ENCODE measurements at regions not wholly inside any gene's neighbourhood (a gene's known extent, or its start where the extent isn't known, plus 50 kb on each side); places are given as distances from the start of the nearest gene placed in this dataset.

DNA sequence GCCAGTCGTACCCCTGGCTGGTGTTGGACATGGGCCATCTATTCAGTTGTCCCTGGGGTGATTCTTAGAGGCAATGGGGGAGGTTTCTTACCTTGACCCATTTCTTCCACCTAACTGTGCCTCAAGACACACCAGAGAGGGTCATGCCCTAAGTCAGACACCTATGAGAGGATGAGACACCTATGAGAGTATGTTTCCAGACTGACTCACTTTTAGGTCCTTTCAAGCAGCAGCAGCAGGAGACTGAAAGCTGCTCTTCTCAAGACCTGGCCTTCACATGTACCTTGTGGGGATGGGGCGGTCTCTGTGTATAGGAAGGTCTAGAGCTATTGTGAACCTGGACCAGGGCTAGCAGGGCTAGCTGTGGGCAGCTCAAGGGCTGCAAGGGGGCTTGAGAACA is 130.1 kb downstream of the TENT4A start:
- Histone ChIP-seq H2AFZ (ENCODE audit: low read length) (no peak overlapping the region), H3K4me1 (ENCODE audit: insufficient read depth, low read length) (no peaks in the 10 kb centered on the region), H4K20me1 (ENCODE audit: insufficient read depth, low read length) (no peaks in the 10 kb centered on the region), H3K36me3 (ENCODE audit: insufficient read depth, low read length) (no peaks in the 10 kb centered on the region), H3K9me3 (ENCODE audit: low read depth, low read length) (peaks cover 2% of the 10 kb centered on the region), H3K27me3 (ENCODE audit: insufficient read depth, low read length) (no peaks in the 10 kb centered on the region), H3K4me3 (ENCODE audit: insufficient read depth, low read length) (no peak overlapping the region), H3K79me2 (ENCODE audit: insufficient read depth, low read length) (no peaks in the 10 kb centered on the region), H3K27ac (ENCODE audit: low read depth, low read length) (no peak overlapping the region), H3K4me2 (ENCODE audit: insufficient read depth, low read length) (no peak overlapping the region)
- TF ChIP-seq, protein P1, sequence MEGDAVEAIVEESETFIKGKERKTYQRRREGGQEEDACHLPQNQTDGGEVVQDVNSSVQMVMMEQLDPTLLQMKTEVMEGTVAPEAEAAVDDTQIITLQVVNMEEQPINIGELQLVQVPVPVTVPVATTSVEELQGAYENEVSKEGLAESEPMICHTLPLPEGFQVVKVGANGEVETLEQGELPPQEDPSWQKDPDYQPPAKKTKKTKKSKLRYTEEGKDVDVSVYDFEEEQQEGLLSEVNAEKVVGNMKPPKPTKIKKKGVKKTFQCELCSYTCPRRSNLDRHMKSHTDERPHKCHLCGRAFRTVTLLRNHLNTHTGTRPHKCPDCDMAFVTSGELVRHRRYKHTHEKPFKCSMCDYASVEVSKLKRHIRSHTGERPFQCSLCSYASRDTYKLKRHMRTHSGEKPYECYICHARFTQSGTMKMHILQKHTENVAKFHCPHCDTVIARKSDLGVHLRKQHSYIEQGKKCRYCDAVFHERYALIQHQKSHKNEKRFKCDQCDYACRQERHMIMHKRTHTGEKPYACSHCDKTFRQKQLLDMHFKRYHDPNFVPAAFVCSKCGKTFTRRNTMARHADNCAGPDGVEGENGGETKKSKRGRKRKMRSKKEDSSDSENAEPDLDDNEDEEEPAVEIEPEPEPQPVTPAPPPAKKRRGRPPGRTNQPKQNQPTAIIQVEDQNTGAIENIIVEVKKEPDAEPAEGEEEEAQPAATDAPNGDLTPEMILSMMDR (IDR thresholded peaks at IDR 0.05; ENCODE audit: extremely low read depth, low read depth, low read length), result no peak
- DNase-seq (ENCODE audit: insufficient read length, low spot score, missing footprints), result no peak

DNA sequence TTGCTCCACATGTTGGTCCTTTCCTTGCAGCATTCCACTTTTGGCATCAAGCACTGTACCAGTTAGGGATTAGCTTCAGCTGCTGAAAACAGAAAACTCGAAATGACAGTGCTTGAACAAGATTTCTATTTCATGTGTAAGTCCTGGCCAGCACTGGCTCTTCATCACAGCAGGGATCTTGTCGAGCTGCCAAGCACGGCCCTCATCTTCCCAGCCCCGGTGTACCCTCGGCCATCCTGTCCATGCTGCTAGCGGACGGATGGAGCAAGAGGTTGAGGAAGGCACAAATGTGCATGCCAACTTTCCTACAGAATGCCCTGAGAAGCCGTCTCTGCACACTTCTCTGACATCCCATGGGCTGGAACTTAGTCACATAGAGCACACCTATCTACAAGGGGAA is 130.6 kb downstream of the TENT4A start:
- TF ChIP-seq, protein P1 (IDR thresholded peaks at IDR 0.05; ENCODE audit: extremely low read depth, low read depth, low read length), result no peak
- no peaks in the 10 kb centered on the region for H3K36me3 ChIP-seq (ENCODE audit: insufficient read depth, low read length)
- H3K4me2 ChIP-seq (ENCODE audit: insufficient read depth, low read length), result no peak overlapping the region
- DNase-seq (ENCODE audit: insufficient read length, low spot score, missing footprints), result no peak
- H3K79me2 ChIP-seq (ENCODE audit: insufficient read depth, low read length), result no peaks in the 10 kb centered on the region
- peaks cover 2% of the 10 kb centered on the region for H3K9me3 ChIP-seq (ENCODE audit: low read depth, low read length)
- no peak overlapping the region for H3K4me3 ChIP-seq (ENCODE audit: insufficient read depth, low read length)
- H3K27me3 ChIP-seq (ENCODE audit: insufficient read depth, low read length), result no peaks in the 10 kb centered on the region
- H2AFZ ChIP-seq (ENCODE audit: low read length), result no peak overlapping the region
- H3K4me1 ChIP-seq (ENCODE audit: insufficient read depth, low read length), result no peaks in the 10 kb centered on the region
- no peaks in the 10 kb centered on the region for H4K20me1 ChIP-seq (ENCODE audit: insufficient read depth, low read length)
- no peak overlapping the region for H3K27ac ChIP-seq (ENCODE audit: low read depth, low read length)

DNA sequence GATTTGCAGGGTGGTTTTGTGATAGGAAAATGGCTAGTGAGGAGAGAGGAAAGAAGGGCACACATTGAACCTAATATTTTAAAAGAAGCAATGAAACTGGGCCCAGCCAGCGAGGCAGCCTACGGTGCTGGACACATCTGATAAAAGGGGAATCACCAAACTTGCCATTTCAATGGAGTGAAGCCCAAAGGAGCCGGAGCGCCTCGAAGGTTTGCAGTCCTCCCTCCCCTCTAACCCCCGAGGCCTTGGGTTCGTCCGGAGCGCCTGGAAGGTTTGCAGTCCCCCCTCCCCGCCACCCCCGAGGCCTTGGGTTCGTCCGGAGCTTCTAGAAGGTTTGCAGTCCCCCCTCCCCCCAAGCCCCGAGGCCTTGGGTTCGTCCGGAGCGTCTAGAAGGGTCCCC is 132.6 kb downstream of the TENT4A start:
- no peak for DNase-seq (ENCODE audit: insufficient read length, low spot score, missing footprints)
- H2AFZ ChIP-seq (ENCODE audit: low read length), result no peak overlapping the region
- H3K9me3 ChIP-seq (ENCODE audit: low read depth, low read length), result peaks cover 2% of the 10 kb centered on the region
- no peaks in the 10 kb centered on the region for H3K36me3 ChIP-seq (ENCODE audit: insufficient read depth, low read length)
- no peaks in the 10 kb centered on the region for H4K20me1 ChIP-seq (ENCODE audit: insufficient read depth, low read length)
- H3K4me3 ChIP-seq (ENCODE audit: insufficient read depth, low read length), result no peak overlapping the region
- no peaks in the 10 kb centered on the region for H3K27me3 ChIP-seq (ENCODE audit: insufficient read depth, low read length)
- TF ChIP-seq, protein P1 (IDR thresholded peaks at IDR 0.05; ENCODE audit: extremely low read depth, low read depth, low read length), result no peak
- H3K4me1 ChIP-seq (ENCODE audit: insufficient read depth, low read length), result no peaks in the 10 kb centered on the region
- H3K4me2 ChIP-seq (ENCODE audit: insufficient read depth, low read length), result no peak overlapping the region
- H3K79me2 ChIP-seq (ENCODE audit: insufficient read depth, low read length), result no peaks in the 10 kb centered on the region
- no peak overlapping the region for H3K27ac ChIP-seq (ENCODE audit: low read depth, low read length)

DNA sequence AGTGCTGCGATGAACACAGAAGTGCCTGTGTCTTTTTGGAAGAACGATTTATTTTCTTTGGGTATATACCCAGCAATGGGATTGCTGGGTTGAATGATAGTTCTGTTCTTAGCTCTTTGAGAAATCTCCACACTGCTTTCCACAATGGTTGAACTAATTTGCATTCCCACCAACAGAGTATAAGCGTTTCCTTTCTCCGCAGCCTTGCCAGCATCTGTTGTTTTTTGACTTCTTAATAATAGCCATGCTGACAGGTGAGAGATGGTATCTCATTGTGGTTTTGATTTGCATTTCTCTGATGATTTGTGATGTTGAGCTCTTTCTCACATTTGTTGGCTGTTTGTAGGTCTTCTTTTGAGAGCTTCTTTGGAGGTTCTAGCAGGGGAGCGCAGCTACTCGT is 134.6 kb downstream of the TENT4A start:
- Histone ChIP-seq H3K79me2 (ENCODE audit: insufficient read depth, low read length) (no peaks in the 10 kb centered on the region), H3K36me3 (ENCODE audit: insufficient read depth, low read length) (no peaks in the 10 kb centered on the region), H3K27ac (ENCODE audit: low read depth, low read length) (no peak overlapping the region), H2AFZ (ENCODE audit: low read length) (no peak overlapping the region), H3K4me2 (ENCODE audit: insufficient read depth, low read length) (no peak overlapping the region), H3K4me1 (ENCODE audit: insufficient read depth, low read length) (no peaks in the 10 kb centered on the region), H3K27me3 (ENCODE audit: insufficient read depth, low read length) (no peaks in the 10 kb centered on the region), H3K9me3 (ENCODE audit: low read depth, low read length) (no peaks in the 10 kb centered on the region), H3K4me3 (ENCODE audit: insufficient read depth, low read length) (no peak overlapping the region), H4K20me1 (ENCODE audit: insufficient read depth, low read length) (no peaks in the 10 kb centered on the region)
- TF ChIP-seq, protein P1 (IDR thresholded peaks at IDR 0.05; ENCODE audit: extremely low read depth, low read depth, low read length), result no peak
- DNase-seq (ENCODE audit: insufficient read length, low spot score, missing footprints), result no peak
